ENCODE measurements at regions not wholly inside any gene's neighbourhood (a gene's known extent, or its start where the extent isn't known, plus 50 kb on each side); places are given as distances from the start of the nearest gene placed in this dataset.
"Not testable (repeated sequence)": the region's sequence is repeated elsewhere in the genome, so short reads cannot be mapped to it uniquely, and the experiment has no call there.

GRCh38 chr6:135675862-135676261, 175.6 kb upstream of the PDE7B start:
- peak; percentile 36 for DNase-seq (ENCODE audit: low read depth)
- H3K4me3 ChIP-seq (ENCODE audit: low read length): no peak overlapping the region
- TF ChIP-seq, protein P1, sequence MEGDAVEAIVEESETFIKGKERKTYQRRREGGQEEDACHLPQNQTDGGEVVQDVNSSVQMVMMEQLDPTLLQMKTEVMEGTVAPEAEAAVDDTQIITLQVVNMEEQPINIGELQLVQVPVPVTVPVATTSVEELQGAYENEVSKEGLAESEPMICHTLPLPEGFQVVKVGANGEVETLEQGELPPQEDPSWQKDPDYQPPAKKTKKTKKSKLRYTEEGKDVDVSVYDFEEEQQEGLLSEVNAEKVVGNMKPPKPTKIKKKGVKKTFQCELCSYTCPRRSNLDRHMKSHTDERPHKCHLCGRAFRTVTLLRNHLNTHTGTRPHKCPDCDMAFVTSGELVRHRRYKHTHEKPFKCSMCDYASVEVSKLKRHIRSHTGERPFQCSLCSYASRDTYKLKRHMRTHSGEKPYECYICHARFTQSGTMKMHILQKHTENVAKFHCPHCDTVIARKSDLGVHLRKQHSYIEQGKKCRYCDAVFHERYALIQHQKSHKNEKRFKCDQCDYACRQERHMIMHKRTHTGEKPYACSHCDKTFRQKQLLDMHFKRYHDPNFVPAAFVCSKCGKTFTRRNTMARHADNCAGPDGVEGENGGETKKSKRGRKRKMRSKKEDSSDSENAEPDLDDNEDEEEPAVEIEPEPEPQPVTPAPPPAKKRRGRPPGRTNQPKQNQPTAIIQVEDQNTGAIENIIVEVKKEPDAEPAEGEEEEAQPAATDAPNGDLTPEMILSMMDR (IDR thresholded peaks at IDR 0.05; ENCODE audit: insufficient read depth, low read depth, low read length, missing control alignments): no peak

DNA sequence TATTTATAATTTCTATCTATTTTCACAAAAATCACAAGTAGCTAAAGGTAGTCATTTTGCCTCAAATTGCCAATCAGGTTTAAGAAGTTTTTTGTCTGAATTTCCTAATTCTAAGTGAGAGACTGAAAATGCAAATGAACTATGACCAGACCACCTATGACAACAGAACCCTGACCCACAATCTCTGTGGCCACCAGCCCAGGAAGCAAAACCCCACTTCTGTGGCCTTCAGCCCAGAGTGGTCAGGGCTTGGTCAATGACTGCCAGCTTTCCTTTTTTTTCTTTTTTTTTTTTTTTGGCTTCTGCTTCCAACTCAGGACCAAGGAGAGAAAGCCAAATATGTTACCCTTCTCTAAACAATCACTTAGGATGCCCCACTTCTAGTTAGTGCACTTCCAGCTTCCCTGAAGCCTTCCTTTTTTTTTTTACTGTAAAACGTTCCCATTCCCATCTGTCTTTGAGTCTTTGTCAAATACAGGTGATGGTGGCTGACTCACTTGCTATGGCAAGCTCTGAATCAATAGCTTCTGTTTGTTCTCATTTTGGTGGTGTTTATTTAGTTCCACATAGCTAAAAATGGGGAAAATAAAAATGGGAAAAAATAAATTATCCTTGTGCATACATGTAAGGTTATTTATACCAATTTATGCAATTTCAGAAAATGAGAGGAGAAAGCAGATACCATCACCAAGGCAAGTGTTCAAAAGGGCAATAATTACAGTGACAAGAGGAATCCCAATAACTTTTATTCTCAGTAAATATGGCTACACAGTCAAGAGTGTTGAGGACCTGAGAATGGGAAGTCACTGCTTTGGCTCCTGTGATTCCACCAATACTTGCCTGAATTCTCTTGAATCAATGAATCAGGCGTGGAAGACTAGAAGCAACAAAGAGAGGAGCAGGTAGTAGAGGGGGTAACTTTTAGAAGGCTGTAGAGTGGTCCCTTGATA, 170.3 kb upstream of the PDE7B start:
- H3K4me3 ChIP-seq (ENCODE audit: low read length): no peak overlapping the region
- peak; percentile 15 for DNase-seq (ENCODE audit: low read depth)
- TF ChIP-seq, protein P1 (IDR thresholded peaks at IDR 0.05; ENCODE audit: insufficient read depth, low read depth, low read length, missing control alignments): no peak

DNA sequence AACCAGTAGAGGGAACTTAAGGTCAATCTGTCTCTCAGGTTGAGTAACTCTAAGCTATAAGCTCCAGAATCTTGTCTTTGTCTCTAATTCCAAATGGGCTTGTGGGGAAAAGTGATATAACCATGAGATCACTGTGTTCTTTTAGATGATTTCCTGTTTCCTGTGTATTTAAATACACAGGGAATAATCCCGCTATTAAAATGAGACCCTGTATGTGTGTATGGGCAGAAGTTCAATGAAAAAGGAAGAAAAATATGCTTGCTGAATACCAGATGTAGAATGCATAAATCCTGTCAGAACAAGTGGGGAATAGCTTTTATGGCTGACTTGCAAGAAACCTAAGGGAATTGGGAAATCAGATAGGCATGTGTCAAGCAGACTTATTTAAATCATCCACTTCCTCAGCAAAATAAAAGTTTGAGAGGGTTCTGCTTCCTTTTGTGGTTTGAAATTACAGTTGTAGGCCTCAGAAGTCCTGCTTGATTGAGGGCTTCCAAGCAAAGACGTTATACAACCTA, 164.7 kb upstream of the PDE7B start:
- no peak overlapping the region for H3K4me3 ChIP-seq (ENCODE audit: low read length)
- TF ChIP-seq, protein P1 (IDR thresholded peaks at IDR 0.05; ENCODE audit: insufficient read depth, low read depth, low read length, missing control alignments): no peak
- DNase-seq (ENCODE audit: low read depth): peak; percentile 80

GRCh38 chr6:135688476-135688875, 163.0 kb upstream of the PDE7B start:
- DNase-seq (ENCODE audit: low read depth); H3K4me3 ChIP-seq (ENCODE audit: low read length): not testable (repeated sequence)

GRCh38 chr6:135692426-135692825, 159.1 kb upstream of the PDE7B start:
- no peak overlapping the region for H3K4me3 ChIP-seq (ENCODE audit: low read length)
- no peak for DNase-seq (ENCODE audit: low read depth)
- TF ChIP-seq, protein P1 (IDR thresholded peaks at IDR 0.05; ENCODE audit: insufficient read depth, low read depth, low read length, missing control alignments): no peak

GRCh38 chr6:135693811-135694370, 157.6 kb upstream of the PDE7B start:
- TF ChIP-seq, protein P1 (IDR thresholded peaks at IDR 0.05; ENCODE audit: insufficient read depth, low read depth, low read length, missing control alignments): no peak
- no peak for DNase-seq (ENCODE audit: low read depth)
- H3K4me3 ChIP-seq (ENCODE audit: low read length): no peak overlapping the region

GRCh38 chr6:135699705-135700104, 151.8 kb upstream of the PDE7B start:
- TF ChIP-seq, protein P1 (IDR thresholded peaks at IDR 0.05; ENCODE audit: insufficient read depth, low read depth, low read length, missing control alignments): no peak
- no peak for DNase-seq (ENCODE audit: low read depth)
- H3K4me3 ChIP-seq (ENCODE audit: low read length): no peak overlapping the region

Data from epithelial cell of esophagus (primary cell).